Ishikawa (cell line): ENCODE measurements at regions not wholly inside any gene's neighbourhood (a gene's known extent, or its start where the extent isn't known, plus 50 kb on each side); places are given as distances from the start of the nearest gene placed in this dataset.

Experiments
- CEBPB ChIP-seq: IDR thresholded peaks from 2 replicates; pipeline ENCODE4 v1.6.1; 2012
- CREB1 ChIP-seq: IDR thresholded peaks from 2 replicates; pipeline ENCODE4 v1.6.1; 2012; ENCODE audit warnings: low read depth
- EGR1 ChIP-seq: IDR thresholded peaks from 2 replicates; pipeline ENCODE4 v1.6.1; 2012
- EP300 ChIP-seq: IDR thresholded peaks from 2 replicates; pipeline ENCODE4 v1.6.1; 2012; ENCODE audit warnings: borderline replicate concordance
- FOXM1 ChIP-seq: IDR thresholded peaks from 2 replicates; pipeline ENCODE4 v1.6.1; 2012; ENCODE audit warnings: low read depth, borderline replicate concordance
- MAX ChIP-seq: IDR thresholded peaks from 2 replicates; pipeline ENCODE4 v1.6.1; 2012
- RAD21 ChIP-seq: IDR thresholded peaks from 2 replicates; pipeline ENCODE4 v1.6.1; 2012; ENCODE audit warnings: low read depth
- TAF1 ChIP-seq: IDR thresholded peaks from 2 replicates; pipeline ENCODE4 v1.6.1; 2012; ENCODE audit warnings: low read depth, mild to moderate bottlenecking
- TCF12 ChIP-seq: IDR thresholded peaks from 2 replicates; pipeline ENCODE4 v1.6.1; 2012; ENCODE audit warnings: low read depth
- TEAD4 ChIP-seq: IDR thresholded peaks from 2 replicates; pipeline ENCODE4 v1.6.1; 2012
- YY1 ChIP-seq: IDR thresholded peaks from 2 replicates; pipeline ENCODE4 v1.6.1; 2012; ENCODE audit warnings: low read depth
- ZBTB7A ChIP-seq: IDR thresholded peaks from 2 replicates; pipeline ENCODE4 v1.6.1; 2012; ENCODE audit warnings: low read depth
- TF ChIP-seq, protein P1 (sequence below): IDR thresholded peaks from 2 replicates; pipeline ENCODE4 v1.6.1; 2012; ENCODE audit warnings: low read depth, mild to moderate bottlenecking

- TF ChIP-seq TAF1, result no peak
- TF ChIP-seq, protein P1, sequence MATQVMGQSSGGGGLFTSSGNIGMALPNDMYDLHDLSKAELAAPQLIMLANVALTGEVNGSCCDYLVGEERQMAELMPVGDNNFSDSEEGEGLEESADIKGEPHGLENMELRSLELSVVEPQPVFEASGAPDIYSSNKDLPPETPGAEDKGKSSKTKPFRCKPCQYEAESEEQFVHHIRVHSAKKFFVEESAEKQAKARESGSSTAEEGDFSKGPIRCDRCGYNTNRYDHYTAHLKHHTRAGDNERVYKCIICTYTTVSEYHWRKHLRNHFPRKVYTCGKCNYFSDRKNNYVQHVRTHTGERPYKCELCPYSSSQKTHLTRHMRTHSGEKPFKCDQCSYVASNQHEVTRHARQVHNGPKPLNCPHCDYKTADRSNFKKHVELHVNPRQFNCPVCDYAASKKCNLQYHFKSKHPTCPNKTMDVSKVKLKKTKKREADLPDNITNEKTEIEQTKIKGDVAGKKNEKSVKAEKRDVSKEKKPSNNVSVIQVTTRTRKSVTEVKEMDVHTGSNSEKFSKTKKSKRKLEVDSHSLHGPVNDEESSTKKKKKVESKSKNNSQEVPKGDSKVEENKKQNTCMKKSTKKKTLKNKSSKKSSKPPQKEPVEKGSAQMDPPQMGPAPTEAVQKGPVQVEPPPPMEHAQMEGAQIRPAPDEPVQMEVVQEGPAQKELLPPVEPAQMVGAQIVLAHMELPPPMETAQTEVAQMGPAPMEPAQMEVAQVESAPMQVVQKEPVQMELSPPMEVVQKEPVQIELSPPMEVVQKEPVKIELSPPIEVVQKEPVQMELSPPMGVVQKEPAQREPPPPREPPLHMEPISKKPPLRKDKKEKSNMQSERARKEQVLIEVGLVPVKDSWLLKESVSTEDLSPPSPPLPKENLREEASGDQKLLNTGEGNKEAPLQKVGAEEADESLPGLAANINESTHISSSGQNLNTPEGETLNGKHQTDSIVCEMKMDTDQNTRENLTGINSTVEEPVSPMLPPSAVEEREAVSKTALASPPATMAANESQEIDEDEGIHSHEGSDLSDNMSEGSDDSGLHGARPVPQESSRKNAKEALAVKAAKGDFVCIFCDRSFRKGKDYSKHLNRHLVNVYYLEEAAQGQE, result no peak
- TF ChIP-seq TCF12, result no peak
- TF ChIP-seq ZBTB7A, result no peak
- TF ChIP-seq YY1, result no peak
- no peak for TF ChIP-seq CREB1
- TF ChIP-seq CEBPB, result no peak
- TF ChIP-seq EGR1, result no peak
- no peak for TF ChIP-seq TEAD4
- no peak for TF ChIP-seq MAX
- TF ChIP-seq EP300, result no peak
- TF ChIP-seq FOXM1, result no peak
- TF ChIP-seq RAD21, result no peak
Measured at GRCh38 chr5:119873611-119874010, 244.3 kb downstream of the FAM170A start.
